ENCODE measurements at regions not wholly inside any gene's neighbourhood (a gene's known extent, or its start where the extent isn't known, plus 50 kb on each side); places are given as distances from the start of the nearest gene placed in this dataset.
"Not testable (repeated sequence)": the region's sequence is repeated elsewhere in the genome, so short reads cannot be mapped to it uniquely, and the experiment has no call there.

DNA sequence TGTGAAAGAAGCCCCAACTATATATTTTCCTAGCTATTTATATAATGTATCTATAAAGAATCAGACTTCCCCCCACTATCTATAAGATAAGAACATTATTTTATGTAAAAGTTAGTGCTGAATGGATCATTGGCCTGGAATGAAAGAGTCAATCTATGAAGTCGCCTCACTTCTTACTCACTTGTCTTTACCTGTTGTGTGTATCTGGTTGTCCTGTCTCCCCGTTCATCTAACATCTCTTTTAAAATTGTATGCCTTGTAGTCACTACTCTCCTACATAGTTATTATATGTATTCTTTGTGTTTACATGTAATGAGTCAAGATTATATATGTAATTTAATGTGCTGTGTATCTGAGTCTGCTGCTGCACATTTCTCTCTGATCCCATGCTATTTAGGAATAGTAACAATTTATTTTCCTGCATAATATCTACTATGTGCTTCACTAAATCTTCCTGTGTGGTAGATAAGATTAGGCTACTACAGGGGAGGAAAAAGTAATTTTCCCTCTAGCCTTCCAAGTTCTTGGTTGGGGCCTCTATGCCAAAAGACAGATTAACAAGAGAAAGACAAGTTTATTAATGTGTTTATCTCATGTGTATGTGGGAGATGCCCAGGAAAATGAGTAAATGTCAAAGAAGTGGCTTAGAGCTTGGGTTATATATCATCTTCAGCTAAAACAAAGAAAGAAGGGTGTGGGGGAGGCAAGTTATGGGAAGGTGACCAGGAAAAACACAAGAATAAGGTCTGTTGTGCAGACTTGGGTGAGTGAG is 77.6 kb upstream of the FRMPD4 start:
- DNase-seq: no peak

DNA sequence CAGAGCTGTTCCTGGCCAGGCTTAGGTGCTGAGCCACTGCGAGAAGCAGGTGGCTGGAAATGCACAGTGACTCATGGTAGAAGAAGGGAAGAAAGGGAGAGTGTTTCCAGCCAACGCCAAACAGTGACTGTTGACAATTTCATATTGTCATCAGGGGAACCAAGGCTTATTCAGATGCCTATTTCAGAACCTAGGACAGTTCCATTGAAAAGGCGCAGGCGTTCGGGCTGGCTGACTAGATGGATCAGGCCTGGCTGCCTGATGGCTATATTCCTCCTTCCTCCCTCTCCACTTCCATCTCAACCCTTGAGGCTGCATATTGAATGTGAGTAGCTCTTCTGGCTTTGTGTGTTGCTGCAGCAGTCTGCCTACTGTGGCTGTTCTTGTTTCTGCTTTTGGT is 73.0 kb upstream of the FRMPD4 start:
- no peak for DNase-seq

DNA sequence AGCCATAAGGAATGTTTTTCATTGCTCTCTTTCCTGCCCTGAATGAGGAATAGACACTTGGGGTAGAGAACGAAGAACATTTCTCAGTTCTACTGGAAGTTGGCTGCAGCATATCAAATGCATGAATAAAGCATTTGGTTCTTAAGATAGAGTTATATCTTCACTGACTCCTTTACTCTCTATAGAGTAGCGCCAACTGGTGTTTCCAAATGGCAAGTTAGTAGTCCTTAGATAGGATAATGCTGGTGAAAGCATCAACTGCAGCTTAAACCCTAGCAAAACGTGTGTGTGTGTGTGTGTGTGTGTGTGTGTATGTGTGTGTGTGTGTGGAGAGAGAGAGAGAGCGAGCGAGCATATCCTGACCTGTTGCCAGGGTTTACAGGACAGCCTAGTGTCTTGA is 62.2 kb upstream of the FRMPD4 start:
- DNase-seq: no peak

DNA sequence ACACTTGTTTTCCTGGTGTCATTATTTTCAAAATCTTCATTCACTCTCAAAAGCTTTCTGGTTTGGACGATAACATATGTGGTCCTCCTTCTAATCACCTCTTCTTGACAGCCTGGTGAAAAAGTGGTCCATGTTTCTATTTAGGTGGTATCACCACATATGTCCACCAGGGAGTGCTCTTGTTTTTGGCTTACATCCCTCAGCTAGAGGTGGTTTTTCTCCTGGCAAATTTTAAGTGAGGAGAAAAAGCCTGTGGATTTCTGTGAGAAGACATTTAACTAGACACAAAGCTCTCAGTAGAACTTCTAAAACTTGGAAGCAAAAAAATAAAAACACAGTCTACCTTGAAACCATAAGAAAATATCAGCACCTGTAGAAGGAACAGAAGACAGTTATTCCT is 58.0 kb upstream of the FRMPD4 start:
- no peak for DNase-seq

DNA sequence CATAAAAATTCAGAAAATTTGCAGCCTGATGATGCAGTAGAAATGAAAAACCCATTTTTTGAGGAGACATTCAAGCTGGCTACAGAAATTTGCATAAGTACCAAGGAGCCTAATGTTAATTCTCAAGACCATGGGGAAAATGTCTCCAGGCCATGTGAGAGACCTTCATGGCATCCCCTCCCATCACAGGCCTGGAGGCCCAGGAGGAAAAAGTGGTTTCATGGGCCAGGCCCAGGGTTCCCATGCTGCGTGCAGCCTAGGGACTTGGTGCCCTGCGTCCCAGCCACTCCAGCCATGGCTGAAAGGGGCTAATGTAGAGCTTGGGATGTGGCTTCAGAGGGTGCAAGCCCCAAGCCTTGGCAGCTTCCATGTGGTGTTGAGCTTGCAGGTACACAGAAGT is 55.3 kb upstream of the FRMPD4 start:
- DNase-seq: not testable (repeated sequence)

All from NCI-H2081 treated with DMSO at 0.1 percent for 48 hours (cell line).